Osteocyte (in vitro differentiated cells): ENCODE measurements at regions not wholly inside any gene's neighbourhood (a gene's known extent, or its start where the extent isn't known, plus 50 kb on each side); places are given as distances from the start of the nearest gene placed in this dataset.

ENCODE experiments used
- DNase-seq: peaks from one replicate; pipeline ENCODE4 v3.0.0; 2021; ENCODE audit warnings: mixed read lengths; ENCODE audit not compliant: unreplicated experiment; ENCODE audit errors: extremely low spot score
- H3K27ac Mint-ChIP-seq: one replicate; pipeline ENCODE4 v1.8.0; 2021; ENCODE audit warnings: mild to moderate bottlenecking, mixed read lengths; ENCODE audit not compliant: unreplicated experiment
- H3K27me3 Mint-ChIP-seq: one replicate; pipeline ENCODE4 v1.8.0; 2021; ENCODE audit warnings: mixed read lengths; ENCODE audit not compliant: unreplicated experiment
- H3K36me3 Mint-ChIP-seq: one replicate; pipeline ENCODE4 v1.8.0; 2021; ENCODE audit warnings: mixed read lengths; ENCODE audit not compliant: unreplicated experiment
- H3K4me1 Mint-ChIP-seq: one replicate; pipeline ENCODE4 v1.8.0; 2021; ENCODE audit warnings: mixed read lengths; ENCODE audit not compliant: unreplicated experiment
- H3K4me3 Mint-ChIP-seq: one replicate; pipeline ENCODE4 v1.8.0; 2021; ENCODE audit warnings: mild to moderate bottlenecking, moderate library complexity, mixed read lengths; ENCODE audit not compliant: unreplicated experiment
- H3K9me3 Mint-ChIP-seq: one replicate; pipeline ENCODE4 v1.8.0; 2021; ENCODE audit warnings: mixed read lengths; ENCODE audit not compliant: unreplicated experiment
- CTCF ChIP-seq: fragments of 200-600 bp; sonication (generic); IDR thresholded peaks from 2 replicates; pipeline ENCODE4 v1.5.0; 2021; ENCODE audit warnings: antibody characterized with exemption, mild to moderate bottlenecking, moderate library complexity

DNA sequence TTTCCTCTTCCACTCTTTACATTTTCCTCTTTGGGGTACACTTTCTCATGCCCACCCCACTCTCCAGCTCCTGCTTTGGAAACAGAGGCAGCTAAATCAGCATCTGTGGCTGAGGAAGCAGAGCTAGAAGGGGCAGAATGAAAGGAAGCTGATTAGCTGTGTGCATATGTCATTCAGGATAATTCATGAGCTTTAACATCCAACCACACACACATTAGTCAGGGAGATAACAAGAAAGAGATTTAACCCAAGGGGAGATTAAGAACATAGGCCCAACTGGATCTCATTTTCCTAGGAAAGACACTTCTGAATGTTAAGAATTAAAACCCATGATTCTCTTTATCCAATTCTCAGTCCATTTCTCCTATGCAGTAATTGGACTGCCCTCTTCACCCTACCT, 405.5 kb downstream of the TBC1D4 start:
- Mint-ChIP-seq H3K4me3 (no peak overlapping the region), H3K36me3 (peaks cover 1% of the 10 kb centered on the region), H3K27me3 (no peaks in the 10 kb centered on the region), H3K9me3 (peaks cover 3% of the 10 kb centered on the region), H3K27ac (no peak overlapping the region), H3K4me1 (peaks cover 5% of the 10 kb centered on the region)
- no peak for TF ChIP-seq CTCF
- DNase-seq: no peak

GRCh38 chr13:75073786-75074185, 408.2 kb downstream of the TBC1D4 start:
- Mint-ChIP-seq H3K4me3 (no peak overlapping the region), H3K27ac (no peak overlapping the region), H3K36me3 (peaks cover under 1% of the 10 kb centered on the region), H3K9me3 (peaks cover 1% of the 10 kb centered on the region), H3K27me3 (no peaks in the 10 kb centered on the region), H3K4me1 (peaks cover 5% of the 10 kb centered on the region)
- TF ChIP-seq CTCF: no peak
- no peak for DNase-seq

GRCh38 chr13:75072891-75073290, 409.1 kb downstream of the TBC1D4 start:
- Mint-ChIP-seq H3K4me3 (no peak overlapping the region), H3K27ac (no peak overlapping the region), H3K9me3 (no peaks in the 10 kb centered on the region), H3K4me1 (peaks cover 5% of the 10 kb centered on the region), H3K36me3 (no peaks in the 10 kb centered on the region), H3K27me3 (no peaks in the 10 kb centered on the region)
- no peak for DNase-seq
- no peak for TF ChIP-seq CTCF

- no peak overlapping the region for H3K27ac Mint-ChIP-seq
- no peak overlapping the region for H3K4me3 Mint-ChIP-seq
- no peaks in the 10 kb centered on the region for H3K36me3 Mint-ChIP-seq
- H3K27me3 Mint-ChIP-seq: no peaks in the 10 kb centered on the region
- TF ChIP-seq CTCF: no peak
- peaks cover 5% of the 10 kb centered on the region for H3K4me1 Mint-ChIP-seq
- no peak for DNase-seq
- H3K9me3 Mint-ChIP-seq: peaks cover 3% of the 10 kb centered on the region
Observed at GRCh38 chr13:75072368-75072767, 409.6 kb downstream of the TBC1D4 start.

DNA sequence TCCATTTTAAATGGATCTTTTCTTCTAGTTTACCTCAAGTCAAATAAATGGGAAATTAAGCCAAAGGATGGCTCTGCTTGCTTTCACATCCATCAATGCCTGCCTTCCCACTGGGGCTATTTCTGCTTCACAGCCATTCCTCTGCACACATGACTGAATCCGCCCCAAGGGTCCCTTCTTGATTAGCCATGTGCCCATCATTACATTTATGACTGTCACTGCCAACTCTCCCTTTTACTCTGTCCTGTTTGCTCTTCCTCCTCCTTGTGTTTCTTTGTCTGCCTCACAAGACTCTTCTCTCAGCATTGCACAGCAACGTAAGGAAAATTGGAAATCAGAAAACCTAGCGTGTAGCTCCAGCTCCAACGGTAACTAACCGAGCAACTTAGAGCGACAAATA, 410.2 kb downstream of the TBC1D4 start:
- H3K9me3 Mint-ChIP-seq: peaks cover 4% of the 10 kb centered on the region
- peaks cover 5% of the 10 kb centered on the region for H3K4me1 Mint-ChIP-seq
- no peak for DNase-seq
- H3K4me3 Mint-ChIP-seq: no peak overlapping the region
- H3K36me3 Mint-ChIP-seq: no peaks in the 10 kb centered on the region
- no peak for TF ChIP-seq CTCF
- no peak overlapping the region for H3K27ac Mint-ChIP-seq
- no peaks in the 10 kb centered on the region for H3K27me3 Mint-ChIP-seq
